GM18519 (cell line): ENCODE measurements at regions not wholly inside any gene's neighbourhood (a gene's known extent, or its start where the extent isn't known, plus 50 kb on each side); places are given as distances from the start of the nearest gene placed in this dataset.

Experiments
- ATAC-seq: cut with Tn5 transposase; IDR thresholded peaks from one replicate; pipeline ENCODE4 v1.9.1; 2021; ENCODE audit warnings: mild to moderate bottlenecking, moderate library complexity; ENCODE audit not compliant: unreplicated experiment, low FRiP score

- ATAC-seq = no peak
Observed at GRCh38 chr14:29030121-29030520, 263.5 kb downstream of the FOXG1 start.

DNA sequence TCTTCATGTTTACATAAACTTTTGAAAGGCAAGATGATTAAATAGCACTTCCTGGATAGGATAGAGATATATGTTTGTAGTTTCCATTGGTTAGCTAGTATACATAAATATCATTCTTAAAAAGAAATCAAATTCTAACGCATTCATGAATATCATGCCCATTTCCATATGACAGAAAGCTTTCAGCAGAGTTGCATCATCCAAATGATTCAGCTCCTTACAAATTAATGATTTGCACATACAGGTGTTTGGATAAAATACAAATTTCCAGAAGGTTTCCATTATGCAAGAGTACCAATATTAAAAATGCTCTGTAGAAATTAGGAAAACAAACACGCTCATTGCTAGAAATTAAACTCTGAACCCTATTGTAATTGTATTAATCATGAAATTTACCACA lies 264.4 kb downstream of the FOXG1 start:
- ATAC-seq = no peak

DNA sequence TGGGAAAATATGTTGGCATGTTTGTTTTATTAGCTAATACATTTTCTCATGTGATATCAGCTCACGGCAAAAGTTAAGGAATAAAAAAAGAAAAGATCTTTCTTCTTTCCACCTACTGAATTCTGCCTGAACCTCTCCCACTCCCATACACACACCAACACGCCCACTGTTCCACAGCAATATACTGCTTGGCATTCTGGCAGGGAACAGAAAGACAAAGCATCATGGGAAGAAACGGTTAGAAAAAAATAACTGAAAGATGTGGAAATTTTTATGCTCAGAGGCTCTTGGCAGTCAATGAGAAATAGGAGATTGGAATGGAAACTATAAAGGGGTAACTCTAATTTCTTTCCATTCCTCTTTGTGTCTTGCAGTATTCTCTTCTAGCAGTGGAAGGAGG lies 268.5 kb downstream of the FOXG1 start:
- no peak for ATAC-seq

DNA sequence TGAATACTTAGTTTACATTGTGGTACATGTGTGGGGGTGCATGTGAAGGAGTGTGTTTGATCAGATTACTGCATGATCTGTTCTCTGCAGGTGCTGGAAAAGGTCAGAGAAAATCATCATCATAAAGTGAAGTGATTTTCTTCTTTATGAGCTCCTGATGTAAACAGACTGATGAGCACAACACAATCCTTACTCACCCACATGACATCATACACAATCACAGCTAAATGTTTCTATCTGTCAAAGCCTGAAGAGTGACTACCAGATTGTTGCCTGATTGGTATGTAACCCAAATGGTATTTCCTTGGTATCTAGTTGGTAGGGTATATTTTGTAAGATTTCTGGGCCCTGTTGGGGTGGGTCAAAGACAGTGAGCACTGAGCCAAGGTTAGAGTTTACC lies 270.8 kb downstream of the FOXG1 start:
- ATAC-seq = no peak

GRCh38 chr14:29039171-29039570 lies 272.6 kb downstream of the FOXG1 start:
- no peak for ATAC-seq

DNA sequence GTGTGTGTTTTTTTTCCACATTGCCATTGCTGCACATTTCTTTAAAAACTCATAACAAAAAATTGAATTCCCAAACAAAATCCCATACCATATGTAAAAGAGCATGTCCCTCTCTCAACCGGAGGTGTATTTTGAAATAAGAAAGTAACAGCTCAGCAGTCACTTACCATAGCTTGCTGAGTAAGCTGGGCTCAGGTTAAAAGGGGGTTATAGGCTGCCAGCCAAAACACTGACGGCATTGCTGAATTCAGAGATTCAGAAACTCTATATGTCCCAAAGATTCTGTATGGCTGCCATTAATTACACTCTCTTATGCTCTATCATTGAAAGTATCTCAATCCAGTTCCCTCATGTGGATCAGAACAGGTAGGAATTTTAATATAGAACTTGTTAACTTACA lies 276.0 kb downstream of the FOXG1 start:
- ATAC-seq = no peak

DNA sequence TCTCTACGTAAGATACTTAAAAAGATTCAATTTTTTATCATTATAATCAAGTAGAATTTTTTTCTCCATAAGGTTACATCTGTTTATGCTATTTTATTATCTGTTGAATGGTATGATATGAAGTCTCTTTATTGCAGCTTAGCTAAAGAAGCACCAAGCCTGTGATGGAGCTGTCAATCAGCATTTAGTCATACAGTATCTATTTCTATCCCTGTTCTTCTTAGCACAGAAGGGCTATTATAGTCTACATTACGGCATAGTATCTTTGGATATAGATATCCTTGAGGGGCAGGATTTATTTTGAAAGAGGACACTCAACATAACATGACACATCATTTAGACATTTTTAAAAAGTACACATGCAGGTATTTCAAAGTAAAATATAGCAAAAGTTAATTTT lies 277.1 kb downstream of the FOXG1 start:
- no peak for ATAC-seq

GRCh38 chr14:29045237-29045636 lies 278.6 kb downstream of the FOXG1 start:
- ATAC-seq = no peak

DNA sequence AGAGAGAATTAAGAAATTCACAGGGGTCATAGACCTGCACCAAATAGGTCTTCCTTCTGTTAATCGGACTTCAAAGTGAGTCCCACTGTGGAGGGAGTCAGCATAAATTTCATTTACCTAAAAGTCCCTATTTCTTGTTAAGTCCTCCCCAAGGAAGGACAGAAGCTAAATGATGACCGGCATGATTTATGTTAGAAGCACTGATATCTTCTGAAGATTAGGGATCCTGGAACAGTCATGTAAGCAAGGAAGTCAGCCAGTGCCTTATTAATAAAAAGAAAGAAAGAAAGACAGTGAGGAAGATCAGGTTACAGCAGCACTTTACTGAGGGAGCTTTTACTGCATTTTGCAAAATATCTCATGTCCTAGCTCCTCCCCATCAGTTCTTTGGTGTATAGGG lies 287.5 kb downstream of the FOXG1 start:
- ATAC-seq = no peak

- ATAC-seq = no peak
Observed at GRCh38 chr14:29056041-29056566, 289.5 kb downstream of the FOXG1 start.

DNA sequence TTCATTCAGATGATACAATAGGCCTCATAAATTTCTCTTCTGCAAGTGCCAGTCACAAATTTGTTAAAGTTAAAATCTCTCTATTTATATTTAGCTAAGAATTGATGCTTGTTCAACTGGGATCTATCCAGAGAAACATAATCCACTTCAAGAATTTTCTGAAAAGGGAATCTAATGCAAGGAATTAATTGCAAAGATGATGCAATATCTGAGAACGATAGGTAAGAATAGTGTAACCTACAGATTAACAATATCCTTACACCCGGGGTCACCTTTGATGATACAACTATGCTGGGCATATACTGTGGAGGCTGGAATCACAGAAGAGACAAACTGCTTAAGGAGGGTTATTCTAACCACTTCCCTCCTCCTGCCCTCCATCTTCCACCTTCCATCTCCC lies 295.1 kb downstream of the FOXG1 start:
- ATAC-seq = no peak

DNA sequence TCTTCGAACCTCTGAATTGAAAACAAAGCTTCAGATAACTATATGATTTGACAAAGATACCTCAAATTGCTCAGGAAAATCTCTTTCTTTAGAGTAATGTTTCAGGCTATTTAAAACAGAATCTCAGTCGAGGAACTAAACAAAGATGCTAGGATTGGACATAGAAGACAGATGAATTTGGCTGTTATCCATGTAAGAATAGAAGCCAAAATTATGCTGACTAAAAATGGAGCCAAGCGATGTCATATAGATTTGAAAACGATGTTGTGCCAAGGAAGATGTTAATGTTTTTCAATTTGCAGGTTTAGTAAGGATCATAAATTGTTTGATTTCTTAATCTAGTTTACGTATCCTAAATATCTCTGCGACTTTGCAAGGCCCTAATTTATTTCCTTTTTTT lies 295.9 kb downstream of the FOXG1 start:
- no peak for ATAC-seq

DNA sequence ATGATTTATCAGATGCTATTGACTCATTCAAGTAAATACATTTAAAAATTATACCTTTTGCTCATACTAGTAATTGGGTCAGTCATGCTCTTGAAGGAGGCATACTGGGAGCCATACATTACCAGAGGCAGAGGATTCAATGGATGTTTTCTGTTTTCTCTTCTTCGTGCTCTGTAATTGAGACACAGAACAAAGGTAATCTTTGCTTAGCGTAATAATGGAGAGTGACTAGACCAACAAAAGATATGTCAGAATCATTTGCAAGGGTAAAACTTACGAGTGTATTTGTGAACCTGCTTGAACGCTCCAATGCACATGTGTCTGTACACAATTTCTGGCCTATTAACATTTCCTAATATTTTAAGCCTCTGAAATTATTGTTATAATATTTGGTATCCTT lies 296.4 kb downstream of the FOXG1 start:
- no peak for ATAC-seq

- ATAC-seq = no peak
Observed at GRCh38 chr14:29064305-29064900, 297.8 kb downstream of the FOXG1 start.

DNA sequence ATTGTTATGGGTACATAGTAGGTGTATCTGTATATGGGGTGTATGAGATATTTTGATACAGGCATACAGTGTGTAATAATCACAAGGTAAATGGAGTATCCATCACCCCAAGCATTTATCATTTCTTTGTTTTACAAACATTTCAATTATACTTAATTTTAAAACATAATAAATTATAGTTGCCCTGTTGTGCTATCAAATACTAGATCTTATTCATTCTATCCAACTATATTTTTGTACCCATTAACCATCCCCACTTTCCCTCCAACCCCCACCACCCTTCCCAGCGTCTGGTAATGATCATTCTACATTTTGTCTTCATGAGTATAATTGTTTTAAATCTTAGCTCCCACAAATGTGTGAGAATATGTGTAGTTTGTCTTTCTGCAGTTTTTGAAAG lies 302.6 kb downstream of the FOXG1 start:
- ATAC-seq = no peak

GRCh38 chr14:29075761-29076160 lies 309.2 kb downstream of the FOXG1 start:
- ATAC-seq = no peak

DNA sequence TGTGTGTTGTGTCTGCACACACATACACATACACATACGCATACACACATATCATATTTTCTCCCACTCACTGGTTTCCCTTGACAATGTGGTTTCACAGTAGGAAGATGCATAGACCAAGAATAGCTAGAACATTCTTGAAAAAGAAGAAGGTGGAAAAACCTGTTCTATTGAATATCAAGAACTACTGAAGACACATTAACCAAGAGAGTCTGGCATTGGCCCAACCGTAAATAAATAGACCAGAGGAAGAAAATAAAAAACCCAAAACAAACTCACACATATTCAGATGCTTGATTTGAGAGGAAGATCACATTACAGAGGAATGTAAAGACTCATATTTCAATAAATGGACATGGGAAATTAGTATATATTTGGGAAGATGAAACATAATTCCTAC lies 311.3 kb downstream of the FOXG1 start:
- no peak for ATAC-seq

GRCh38 chr14:29078810-29079522 lies 312.4 kb downstream of the FOXG1 start:
- no peak for ATAC-seq

GRCh38 chr14:29085546-29085945 lies 319.0 kb downstream of the FOXG1 start:
- no peak for ATAC-seq

GRCh38 chr14:29089849-29090248 lies 323.3 kb downstream of the FOXG1 start:
- no peak for ATAC-seq

DNA sequence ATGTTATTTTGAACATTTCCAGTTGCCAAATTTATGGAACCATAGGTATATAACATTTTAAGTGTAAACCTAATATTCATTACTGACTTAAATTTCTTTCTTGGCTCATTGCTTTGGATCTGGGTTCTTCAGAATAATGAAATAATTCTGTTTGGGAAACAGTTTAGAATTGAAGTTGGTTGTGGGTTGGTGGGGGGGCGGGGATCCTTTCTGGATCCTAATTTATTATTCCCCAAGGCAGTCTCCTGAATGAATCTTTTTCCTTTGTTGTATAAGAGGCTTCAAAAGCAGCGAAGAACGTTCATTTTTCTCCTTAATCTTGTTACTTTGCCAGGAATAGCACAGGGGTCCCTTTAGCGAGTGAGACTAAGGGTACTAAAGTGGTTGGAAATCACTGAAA lies 325.5 kb downstream of the FOXG1 start:
- no peak for ATAC-seq

DNA sequence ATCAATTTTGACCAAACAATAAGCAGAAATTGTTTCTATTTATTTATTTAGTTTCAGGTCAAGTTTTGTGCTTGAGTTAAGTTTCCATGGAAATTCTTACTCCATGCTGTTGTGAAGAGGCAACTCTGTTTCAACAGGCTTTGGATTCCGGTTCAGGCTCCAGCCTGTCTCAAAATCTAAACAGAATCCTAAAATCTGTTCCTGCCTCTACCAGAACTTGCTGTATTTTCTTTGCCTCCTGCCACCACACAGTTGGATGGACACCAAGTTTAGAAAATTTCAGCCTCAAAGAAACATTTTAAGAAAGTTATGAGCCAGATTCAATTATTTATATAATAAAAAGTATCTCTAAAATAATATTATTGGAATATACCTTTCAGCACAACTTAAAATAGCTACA lies 330.9 kb downstream of the FOXG1 start:
- no peak for ATAC-seq
